GM18858 (cell line): ENCODE measurements at regions not wholly inside any gene's neighbourhood (a gene's known extent, or its start where the extent isn't known, plus 50 kb on each side); places are given as distances from the start of the nearest gene placed in this dataset.

Experiments
- ATAC-seq: cut with Tn5 transposase; IDR thresholded peaks from one replicate; pipeline ENCODE4 v1.9.1; 2021; ENCODE audit not compliant: unreplicated experiment

DNA sequence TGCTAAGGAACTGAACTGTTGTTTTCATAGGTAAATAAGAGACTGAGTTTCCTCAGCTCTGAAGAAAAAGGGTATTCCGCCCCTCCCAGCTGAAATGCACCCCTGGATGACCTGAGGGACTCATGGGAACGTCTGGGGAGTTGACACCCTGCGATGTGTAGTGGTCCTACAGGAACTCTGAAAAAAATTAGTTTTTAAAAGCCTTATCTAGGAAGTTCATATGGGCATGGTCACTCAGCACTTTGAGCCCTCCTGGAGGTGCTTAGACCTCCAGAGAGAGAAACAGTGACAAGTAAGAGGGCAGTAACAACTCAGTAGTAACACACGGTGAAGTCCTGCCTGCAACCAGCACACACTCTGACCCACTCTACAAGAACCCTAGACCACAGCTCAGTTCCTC, 91.2 kb upstream of the CNOT2 start:
- no peak for ATAC-seq

DNA sequence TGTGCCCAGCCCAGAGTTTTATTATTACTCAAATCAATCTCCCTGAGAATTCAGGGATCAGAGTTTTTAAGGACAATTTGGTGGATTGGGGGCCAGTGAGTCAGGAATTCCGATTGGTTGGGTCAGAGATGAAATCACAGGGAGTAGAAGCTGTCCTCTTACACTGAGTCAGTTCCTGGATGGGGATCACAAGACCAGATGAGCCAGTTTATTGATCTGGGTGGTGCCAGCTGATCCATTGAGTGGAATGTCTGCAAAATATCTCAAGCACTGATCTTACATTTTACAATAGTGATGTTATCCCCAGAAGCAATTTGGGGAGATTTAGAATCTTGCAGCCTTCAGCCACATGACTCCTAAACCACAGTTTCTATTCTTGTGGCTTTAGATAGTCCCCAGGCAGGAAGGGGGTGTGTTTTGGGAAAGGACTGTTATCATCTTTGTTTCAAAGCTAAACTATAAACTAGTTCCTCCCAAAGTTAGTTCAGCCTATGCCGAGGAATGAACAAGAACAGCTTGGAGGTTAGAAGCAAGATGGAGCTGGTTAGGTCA, 89.1 kb upstream of the CNOT2 start:
- ATAC-seq, result no peak

DNA sequence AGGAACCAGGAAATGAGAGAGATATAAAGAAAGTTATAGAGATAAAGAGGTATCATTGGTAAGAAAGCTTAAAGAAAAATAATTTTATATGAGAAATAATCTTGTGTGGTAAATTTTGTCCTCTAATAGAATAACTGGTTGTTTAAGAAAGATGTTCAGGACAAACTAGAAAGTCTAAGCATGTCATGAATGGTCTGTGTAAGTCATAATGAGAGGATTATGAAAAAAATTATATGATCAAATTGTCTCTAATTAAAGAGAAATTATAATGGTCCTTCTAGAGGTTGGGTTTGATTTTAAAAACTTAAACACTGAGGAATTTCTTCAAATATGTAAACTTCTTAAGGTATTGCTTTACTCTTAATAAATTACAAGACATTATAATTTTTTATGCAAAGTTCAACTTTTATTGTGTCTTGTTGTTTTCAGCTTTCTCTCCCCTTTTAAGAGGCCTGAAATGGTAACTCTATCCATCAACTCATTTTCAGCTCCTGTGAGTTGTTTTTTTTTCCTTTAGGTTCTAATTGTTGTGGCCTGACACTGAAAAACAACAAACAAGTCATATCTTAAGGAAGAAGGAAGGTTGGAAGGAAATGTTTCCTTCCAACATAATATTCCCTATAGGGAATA, 88.2 kb upstream of the CNOT2 start:
- ATAC-seq, result no peak

DNA sequence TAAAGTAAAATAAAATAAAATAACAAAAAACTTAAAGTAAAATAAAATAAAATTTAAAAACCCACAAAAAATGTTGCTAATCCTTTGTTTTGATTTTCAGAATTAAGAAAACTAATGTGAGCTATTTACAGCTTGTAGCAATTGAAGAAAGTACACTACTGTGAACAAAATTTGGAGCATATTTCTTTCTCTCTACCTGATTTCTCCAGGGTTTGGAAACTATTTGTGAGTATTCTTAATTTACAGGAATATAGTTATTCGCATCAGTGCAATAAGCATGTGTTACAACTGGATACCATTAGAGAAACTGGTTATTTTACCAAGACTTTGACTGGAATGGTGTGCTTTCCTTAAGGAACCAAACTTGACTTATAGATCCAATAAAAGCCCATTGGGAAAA, 86.1 kb upstream of the CNOT2 start:
- no peak for ATAC-seq

DNA sequence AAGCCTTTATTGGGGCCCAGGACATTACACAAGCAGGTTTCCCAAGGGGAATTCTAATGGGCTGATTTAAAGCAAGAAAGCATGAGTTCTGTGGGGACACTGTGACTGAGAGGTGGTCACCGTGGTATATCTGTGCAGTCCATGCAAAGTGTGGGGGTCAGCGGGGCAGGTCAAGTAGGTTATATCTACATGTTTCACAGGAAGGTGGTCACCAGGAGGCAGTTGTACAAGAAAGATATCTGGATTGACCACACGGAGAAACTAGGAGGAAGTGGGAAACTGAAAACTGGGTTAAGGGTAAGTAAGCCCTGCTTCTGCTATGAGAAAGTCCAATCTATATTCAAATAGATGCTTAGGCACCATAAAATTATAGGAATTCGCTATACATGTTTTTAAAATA, 77.8 kb upstream of the CNOT2 start:
- ATAC-seq, result no peak

DNA sequence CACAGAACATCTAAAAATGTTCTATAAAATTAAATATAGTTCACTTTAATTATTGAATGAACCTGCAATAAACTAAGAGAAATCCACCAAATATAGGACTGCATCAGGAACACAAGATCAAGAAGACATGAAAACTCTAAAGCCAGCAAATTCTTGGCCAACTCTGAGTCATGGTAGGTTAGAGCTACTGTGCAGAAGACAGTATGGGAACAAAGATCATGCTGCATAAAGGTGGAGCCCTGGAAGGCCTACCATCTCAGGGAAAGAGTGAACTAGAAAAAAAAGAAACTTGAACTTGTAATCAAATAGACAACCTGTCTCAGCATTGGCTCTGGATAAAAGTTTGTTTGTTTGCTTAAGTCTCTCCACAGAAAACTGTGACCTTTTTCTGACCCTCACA, 66.9 kb upstream of the CNOT2 start:
- no peak for ATAC-seq

DNA sequence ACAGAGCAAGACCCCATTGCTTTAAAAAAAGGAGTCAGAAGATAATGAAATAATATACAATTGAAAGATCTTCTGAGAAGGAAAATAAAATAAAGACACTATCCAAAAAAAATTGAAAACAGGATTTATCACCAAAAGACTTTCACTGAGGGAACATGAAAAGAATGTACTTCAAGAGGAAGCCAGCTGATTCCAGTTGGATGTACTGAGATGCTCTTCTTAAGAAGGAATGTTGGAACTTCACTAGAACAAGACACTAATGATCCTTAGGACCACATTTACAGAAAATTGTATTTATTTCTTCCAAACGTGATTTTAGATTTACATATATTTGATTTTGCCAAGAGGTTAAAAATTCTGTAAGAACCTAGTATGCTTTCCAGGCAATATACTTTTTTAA, 65.6 kb upstream of the CNOT2 start:
- ATAC-seq, result no peak

DNA sequence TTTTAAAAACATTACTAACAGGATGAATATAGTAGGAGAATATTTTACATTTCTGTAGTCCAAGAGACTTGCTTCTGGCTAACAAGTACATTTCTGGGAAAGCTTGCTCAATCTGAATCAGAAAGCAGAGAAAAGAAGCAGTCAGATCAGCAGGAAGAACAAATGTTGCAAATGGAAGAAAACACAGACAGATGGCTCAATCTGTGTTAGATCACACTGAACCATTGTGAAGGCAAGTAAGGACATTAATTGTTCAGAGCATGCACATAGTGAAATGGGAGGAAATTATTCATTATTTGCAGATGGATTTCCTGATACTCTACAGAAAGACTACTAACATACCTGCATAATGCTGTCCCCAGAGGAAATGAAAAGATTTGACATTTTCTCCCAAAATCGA, 65.2 kb upstream of the CNOT2 start:
- no peak for ATAC-seq

DNA sequence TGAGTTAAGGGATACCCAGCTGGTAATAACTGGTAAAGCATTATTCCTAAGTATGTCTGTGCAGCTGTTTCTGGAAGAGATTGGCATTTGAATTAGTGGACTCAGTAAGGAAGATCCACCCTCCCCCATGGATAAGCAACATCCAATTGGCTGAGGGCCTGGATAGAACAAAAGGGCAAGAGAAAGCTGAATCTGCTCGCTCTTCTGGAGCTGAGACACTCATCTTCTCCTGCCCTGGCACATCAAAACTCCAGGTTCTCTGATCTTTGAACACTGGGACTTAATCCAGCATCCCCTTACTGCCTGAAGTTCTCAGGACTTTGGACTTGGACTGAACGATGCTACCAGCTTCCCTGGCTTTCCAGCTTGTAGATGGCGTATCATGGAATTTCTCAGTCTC, 63.1 kb upstream of the CNOT2 start:
- no peak for ATAC-seq

DNA sequence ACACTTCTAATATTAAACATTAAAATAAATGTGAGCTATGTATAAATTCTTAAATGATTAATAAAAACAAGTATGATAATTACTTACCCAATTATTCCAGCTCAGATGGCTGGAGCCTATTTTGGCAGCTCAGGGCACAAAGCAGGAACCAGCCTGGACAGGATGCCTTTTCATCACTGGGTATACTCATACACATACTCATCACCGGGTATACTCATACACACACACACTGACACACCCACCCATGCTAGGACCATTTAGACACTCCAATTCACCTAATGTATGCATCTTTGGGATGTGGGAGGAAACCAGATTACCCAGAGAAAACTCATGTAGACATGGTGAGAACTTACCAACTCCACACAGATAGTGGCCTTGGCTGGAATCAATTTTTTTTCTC, 57.9 kb upstream of the CNOT2 start:
- no peak for ATAC-seq

DNA sequence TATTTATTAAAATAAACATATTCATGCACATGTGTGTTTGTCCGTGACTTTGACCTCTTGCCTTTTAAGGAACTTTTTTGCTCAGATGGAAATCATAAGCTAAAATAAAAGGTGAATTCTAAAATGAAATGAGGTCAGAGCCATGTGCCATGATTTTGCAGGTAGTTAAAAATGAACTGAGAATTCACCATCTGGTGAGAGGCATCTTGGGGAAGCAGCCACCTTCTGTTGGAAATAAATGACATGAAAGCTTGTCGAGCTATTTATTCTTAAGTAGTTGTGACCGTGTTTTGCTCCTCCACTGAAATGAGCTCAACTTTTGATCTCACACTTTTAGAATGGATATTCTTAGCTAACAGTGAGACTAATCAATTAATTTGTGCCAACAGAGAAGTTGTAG, 56.8 kb upstream of the CNOT2 start:
- ATAC-seq, result no peak

DNA sequence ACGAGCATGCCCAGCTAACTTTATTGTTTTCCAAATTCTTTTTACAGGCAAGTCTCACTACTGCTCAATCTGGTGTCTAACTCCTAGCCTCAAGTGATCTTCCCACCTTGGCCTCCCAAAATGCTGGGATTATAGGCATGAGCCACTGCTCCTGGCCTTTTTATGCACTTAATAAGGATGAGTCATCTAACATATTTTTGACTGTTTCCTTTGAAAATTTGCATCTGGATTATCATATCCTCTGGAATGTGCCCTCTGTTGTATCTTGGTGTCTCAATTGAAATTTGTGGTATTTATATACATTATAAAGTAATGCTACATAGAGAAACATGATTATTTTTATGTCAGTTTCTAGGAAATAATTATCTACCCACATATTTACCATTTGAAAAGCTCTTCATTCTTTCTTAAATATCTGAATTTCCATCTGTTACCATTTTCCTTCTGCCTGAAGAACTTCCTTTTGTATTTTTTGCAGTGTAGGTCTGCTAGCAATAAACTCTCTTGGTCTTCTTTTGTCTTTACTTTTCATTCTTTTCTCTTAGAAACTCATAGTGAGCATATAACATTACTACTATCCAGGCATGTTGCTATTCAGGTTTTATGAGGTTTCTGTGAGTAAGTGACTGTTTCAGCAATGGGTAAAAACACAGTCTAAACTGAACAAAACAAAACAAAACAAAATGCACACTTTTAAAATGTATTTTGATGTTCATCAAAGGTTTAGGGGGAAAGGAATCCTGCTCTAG, 52.8 kb upstream of the CNOT2 start:
- ATAC-seq, result no peak
